ENCODE measurements at regions not wholly inside any gene's neighbourhood (a gene's known extent, or its start where the extent isn't known, plus 50 kb on each side); places are given as distances from the start of the nearest gene placed in this dataset.
"Not testable (repeated sequence)": the region's sequence is repeated elsewhere in the genome, so short reads cannot be mapped to it uniquely, and the experiment has no call there.

GRCh38 chr1:213418268-213419071, 367.4 kb downstream of the RPS6KC1 start:
- no peak for TF ChIP-seq CTCF (IDR thresholded peaks at IDR 0.05; ENCODE audit: insufficient read depth, low read depth, low read length, missing control alignments)
- no peak overlapping the region for H3K4me3 ChIP-seq (ENCODE audit: low read depth, low read length)
- DNase-seq (ENCODE audit: low read depth): no peak

- no peak for TF ChIP-seq CTCF (IDR thresholded peaks at IDR 0.05; ENCODE audit: insufficient read depth, low read depth, low read length, missing control alignments)
- no peak overlapping the region for H3K4me3 ChIP-seq (ENCODE audit: low read depth, low read length)
- DNase-seq (ENCODE audit: low read depth): no peak
These were observed 368.5 kb downstream of the RPS6KC1 start for GRCh38 chr1:213419401-213420030.

GRCh38 chr1:213421178-213421577, 370.1 kb downstream of the RPS6KC1 start:
- DNase-seq (ENCODE audit: low read depth); H3K4me3 ChIP-seq (ENCODE audit: low read depth, low read length): not testable (repeated sequence)

GRCh38 chr1:213423041-213423440, 372.0 kb downstream of the RPS6KC1 start:
- no peak for DNase-seq (ENCODE audit: low read depth)
- no peak for TF ChIP-seq CTCF (IDR thresholded peaks at IDR 0.05; ENCODE audit: insufficient read depth, low read depth, low read length, missing control alignments)
- no peak overlapping the region for H3K4me3 ChIP-seq (ENCODE audit: low read depth, low read length)

GRCh38 chr1:213423605-213424004, 372.6 kb downstream of the RPS6KC1 start:
- DNase-seq (ENCODE audit: low read depth): no peak
- no peak overlapping the region for H3K4me3 ChIP-seq (ENCODE audit: low read depth, low read length)
- no peak for TF ChIP-seq CTCF (IDR thresholded peaks at IDR 0.05; ENCODE audit: insufficient read depth, low read depth, low read length, missing control alignments)

- no peak for TF ChIP-seq CTCF (IDR thresholded peaks at IDR 0.05; ENCODE audit: insufficient read depth, low read depth, low read length, missing control alignments)
- H3K4me3 ChIP-seq (ENCODE audit: low read depth, low read length): no peak overlapping the region
- DNase-seq (ENCODE audit: low read depth): no peak
These were observed 374.5 kb downstream of the RPS6KC1 start for GRCh38 chr1:213425376-213426030.

GRCh38 chr1:213429642-213430041, 378.6 kb downstream of the RPS6KC1 start:
- TF ChIP-seq CTCF (IDR thresholded peaks at IDR 0.05; ENCODE audit: insufficient read depth, low read depth, low read length, missing control alignments): no peak
- no peak for DNase-seq (ENCODE audit: low read depth)
- no peak overlapping the region for H3K4me3 ChIP-seq (ENCODE audit: low read depth, low read length)

All from GM12865 (cell line).